Stomach (tissue), 8 donors: ENCODE measurements at regions not wholly inside any gene's neighbourhood (a gene's known extent, or its start where the extent isn't known, plus 50 kb on each side); places are given as distances from the start of the nearest gene placed in this dataset.

ENCODE experiments used
- DNase-seq, 2 donors: peaks; one replicate each; pipeline versions ENCODE4 v3.0.0 to v3.0.0-alpha.2; 2013 to 2019
- H3K27ac ChIP-seq, 5 donors: fragments of 200-600 bp in 4 of 5; sonication (generic) in 4 of 5; one replicate each; pipeline ENCODE4 v1.5.1; 2013 to 2019; ENCODE audit warnings: mild to moderate bottlenecking in 1 of 5, moderate library complexity in 1 of 5
- H3K27me3 ChIP-seq, 3 donors: fragments of 200-600 bp; sonication (generic); one replicate each; pipeline ENCODE4 v1.5.1; 2017 to 2019; ENCODE audit warnings: mixed run types in 1 of 3
- H3K36me3 ChIP-seq, 4 donors: fragments of 200-600 bp; sonication (generic); 1 replicate in 3 of 4; 2 replicates in 1 of 4; pipeline ENCODE4 v1.5.1; 2016 to 2019
- H3K4me1 ChIP-seq, 4 donors: fragments of 200-600 bp; sonication (generic); one replicate each; pipeline ENCODE4 v1.5.1; 2016 to 2019
- H3K4me3 ChIP-seq, 4 donors: fragments of 200-600 bp; sonication (generic) in 3 of 4; one replicate each; pipeline ENCODE4 v1.5.1; 2016 to 2019; ENCODE audit warnings: mild to moderate bottlenecking in 1 of 4
- H3K9me3 ChIP-seq, 4 donors: fragments of 200-600 bp; sonication (generic); one replicate each; pipeline ENCODE4 v1.5.1; 2016 to 2019
- CTCF ChIP-seq, 7 experiments: fragments of 450-650 bp in 4 of 7; fragments of 200-600 bp in 3 of 7; sonication (generic) in 3 of 7; IDR thresholded peaks; one replicate each; pipeline ENCODE4 v1.5.1; 2016 to 2019; ENCODE audit warnings: antibody characterized with exemption in 7 of 7, control low read depth in 2 of 7, mild to moderate bottlenecking in 1 of 7
- EP300 ChIP-seq: sonication (generic); formaldehyde crosslinking; IDR thresholded peaks from one replicate; pipeline ENCODE4 v1.6.1; 2017; ENCODE audit warnings: antibody characterized with exemption
- POLR2A ChIP-seq, 4 donors: fragments of 450-650 bp; IDR thresholded peaks; one replicate each; pipeline ENCODE4 v1.6.1; 2016; ENCODE audit warnings: antibody characterized with exemption in 4 of 4, control low read depth in 2 of 4, mild to moderate bottlenecking in 1 of 4, moderate library complexity in 1 of 4
- POLR2AphosphoS5 ChIP-seq, 3 donors: sonication (generic); formaldehyde crosslinking; IDR thresholded peaks; one replicate each; pipeline ENCODE4 v1.6.1; 2016; ENCODE audit warnings: antibody characterized with exemption in 3 of 3
- WGBS, 5 donors: extraction: QIAGEN DNeasy Blood & Tissue Kit in 3 of 5; methylation state at CpG; one replicate each; pipeline versions ENCODE4 v1.1.5 to v1.1.7; 2013 to 2018; 5-methylcytosine and 5-hydroxymethylcytosine counted together
- intact Hi-C: fragments of 100-400 bp; cut with DNase I; formaldehyde crosslinking; loops from one replicate; pipeline ENCODE4 v1.15.1; 2023; ENCODE audit warnings: low total_unique reads
- donor health status: healthy with polysubstance abuse.
- donor health status: Bipolar disorder and iron deficiency.
- donor health status: healthy.

GRCh38 chr2:235113854-235114253 is 162.0 kb downstream of the SH3BP4 start:
- H3K4me1 ChIP-seq: no peaks in the 10 kb centered on the region
- no peak for DNase-seq
- H3K4me3 ChIP-seq: no peak overlapping the region
- no peak overlapping the region for H3K27ac ChIP-seq
- intact Hi-C loops: loop anchor here (5.0 to 10.0 kb wide), 2 partner anchors 567 to 979 kb away; no protein-coding TSS in a partner anchor
- peaks cover 0 to 7% (median 0%) of the 10 kb centered on the region in 3 donors for H3K27me3 ChIP-seq
- WGBS, 5 donors: 47 to 62% (median 53%) methylated on average over 7 to 10 of the region's 10 CpGs
- H3K36me3 ChIP-seq: no peaks in the 10 kb centered on the region
- no peaks in the 10 kb centered on the region for H3K9me3 ChIP-seq
- no peak for TF ChIP-seq EP300

DNA sequence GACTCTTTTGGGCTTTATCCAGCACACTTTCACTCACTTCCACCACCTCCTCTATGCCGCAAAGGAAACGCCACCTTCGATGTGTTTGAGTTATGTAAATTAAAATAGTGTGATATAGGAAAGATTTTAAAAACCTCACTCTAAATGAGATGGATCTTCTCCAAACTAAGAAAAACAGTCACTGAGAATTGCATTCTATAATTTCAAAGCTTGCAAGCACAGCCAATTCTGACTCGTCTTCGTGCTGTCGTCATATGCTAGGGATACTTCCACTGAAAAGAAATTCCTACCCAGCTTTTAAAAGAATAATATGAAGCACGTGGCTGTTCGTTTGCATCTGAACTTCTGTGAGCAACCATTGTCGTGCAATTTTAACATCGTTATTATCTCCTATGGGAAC is 162.5 kb downstream of the SH3BP4 start:
- DNase-seq: no peak
- intact Hi-C loops: loop anchor here (5.0 to 10.0 kb wide), 2 partner anchors 567 to 979 kb away; no protein-coding TSS in a partner anchor
- Histone ChIP-seq H3K4me1 (no peaks in the 10 kb centered on the region), H3K36me3 (no peaks in the 10 kb centered on the region), H3K27me3 (peaks cover 0 to 7% (median 0%) of the 10 kb centered on the region in 3 donors), H3K9me3 (no peaks in the 10 kb centered on the region), H3K27ac (no peak overlapping the region), H3K4me3 (no peak overlapping the region)
- TF ChIP-seq CTCF (IDR thresholded peaks at IDR 0.05) (no peak), POLR2A (IDR thresholded peaks at IDR 0.05) (no peak), EP300 (no peak), POLR2AphosphoS5 (IDR thresholded peaks at IDR 0.05) (no peak)
- 87 to 93% (median 92%) methylated on average over 10 of the region's 10 CpGs for WGBS, 5 donors

- TF ChIP-seq EP300 (no peak), CTCF (IDR thresholded peaks at IDR 0.05) (no peak), POLR2AphosphoS5 (IDR thresholded peaks at IDR 0.05) (no peak), POLR2A (IDR thresholded peaks at IDR 0.05) (no peak)
- 87 to 94% (median 88%) methylated on average over 4 of the region's 4 CpGs for WGBS, 5 donors
- intact Hi-C loops: loop anchor here (10.0 kb wide), 1 partner anchor 981 kb away; no protein-coding TSS in a partner anchor
These were observed 163.7 kb downstream of the SH3BP4 start for GRCh38 chr2:235115521-235115920.

DNA sequence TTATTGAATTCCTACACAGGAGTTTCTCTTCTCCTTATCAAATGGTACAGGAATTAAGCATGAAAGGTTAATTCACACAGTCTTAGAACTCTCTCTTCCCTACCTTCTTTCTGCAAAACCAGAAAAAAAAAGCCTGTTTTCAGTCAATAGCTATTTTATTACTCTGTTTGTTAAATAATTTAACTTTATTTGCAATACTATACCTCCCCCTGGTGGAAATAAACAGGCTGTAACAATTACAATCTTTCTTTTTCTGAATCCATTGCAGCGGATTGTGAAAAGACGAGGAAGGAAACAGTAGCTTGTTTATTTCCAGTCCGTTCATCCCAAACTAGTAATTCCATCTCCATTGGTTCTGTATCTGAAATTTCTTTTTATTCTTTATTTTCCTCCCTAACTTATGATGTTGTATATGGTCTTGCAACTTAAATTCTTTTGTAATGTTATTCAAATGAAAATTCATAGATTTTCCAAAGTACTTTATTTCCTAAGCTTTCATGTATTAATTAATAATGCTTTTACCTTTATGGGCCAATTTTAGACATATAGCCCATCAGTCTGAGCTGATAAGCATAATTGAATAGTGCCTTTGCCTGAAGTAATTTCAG is 165.2 kb downstream of the SH3BP4 start:
- H3K4me1 ChIP-seq: no peaks in the 10 kb centered on the region
- peaks cover 0 to 7% (median 0%) of the 10 kb centered on the region in 3 donors for H3K27me3 ChIP-seq
- no peak overlapping the region for H3K4me3 ChIP-seq
- TF ChIP-seq CTCF (IDR thresholded peaks at IDR 0.05) (peak in 5 of 7 experiments; percentile 37 to 71 (median 62)), EP300 (no peak), POLR2AphosphoS5 (IDR thresholded peaks at IDR 0.05) (no peak)
- 2 to 3% (median 2%) methylated on average over 3 of the region's 3 CpGs for WGBS, 5 donors
- no peak overlapping the region for H3K27ac ChIP-seq
- intact Hi-C loops: loop anchor here (10.0 kb wide), 1 partner anchor 982 kb away; no protein-coding TSS in a partner anchor
- peak in 1 of 2 donors; percentile 59 for DNase-seq
- no peaks in the 10 kb centered on the region for H3K36me3 ChIP-seq
- H3K9me3 ChIP-seq: no peaks in the 10 kb centered on the region

More at GRCh38 chr2:235115521-235115920, 163.7 kb downstream of the SH3BP4 start:
- peaks cover 0 to 7% (median 0%) of the 10 kb centered on the region in 3 donors for H3K27me3 ChIP-seq
- H3K9me3 ChIP-seq: no peaks in the 10 kb centered on the region
- no peaks in the 10 kb centered on the region for H3K36me3 ChIP-seq
- no peak for DNase-seq
- H3K27ac ChIP-seq: no peak overlapping the region
- no peaks in the 10 kb centered on the region for H3K4me1 ChIP-seq
- no peak overlapping the region for H3K4me3 ChIP-seq

DNA sequence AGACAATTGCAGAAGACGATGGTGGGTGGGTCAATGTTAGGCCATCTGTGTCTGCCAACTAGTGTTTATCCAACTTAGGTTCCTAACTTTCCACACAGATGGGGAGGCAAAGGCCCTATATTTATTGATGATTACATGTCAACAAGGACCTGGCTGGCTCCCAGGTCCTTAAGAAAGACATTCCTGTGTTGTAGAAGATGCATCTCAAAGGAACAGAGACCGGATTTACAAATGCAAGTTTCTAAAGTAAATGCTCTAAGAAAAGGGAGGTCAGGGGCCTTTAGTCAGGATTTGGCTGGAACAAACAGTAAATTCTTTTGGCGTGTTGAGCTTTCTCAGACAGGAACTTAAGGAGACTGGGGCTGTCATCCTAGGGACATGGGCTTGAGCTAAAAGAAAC is 175.0 kb downstream of the SH3BP4 start:
- no peaks in the 10 kb centered on the region for H3K36me3 ChIP-seq
- intact Hi-C loops: no loop called here

More for the DNA sequence above, 175.0 kb downstream of the SH3BP4 start:
- Histone ChIP-seq H3K4me3 (no peak overlapping the region), H3K27ac (no peak overlapping the region), H3K4me1 (no peaks in the 10 kb centered on the region), H3K9me3 (no peaks in the 10 kb centered on the region), H3K27me3 (peaks cover 0 to 4% (median 0%) of the 10 kb centered on the region in 3 donors)
- TF ChIP-seq POLR2AphosphoS5 (IDR thresholded peaks at IDR 0.05) (no peak), CTCF (IDR thresholded peaks at IDR 0.05) (no peak)
- no peak for DNase-seq
- WGBS, 5 donors: 46 to 56% (median 53%) methylated on average over 3 of the region's 3 CpGs
